Mesenchymal stem cell (in vitro differentiated cells and primary cell): ENCODE measurements at regions not wholly inside any gene's neighbourhood (a gene's known extent, or its start where the extent isn't known, plus 50 kb on each side); places are given as distances from the start of the nearest gene placed in this dataset.

Source experiments
- DNase-seq: peaks from one replicate; pipeline ENCODE4 v3.0.0-alpha.2; 2013
- H2AFZ ChIP-seq: one replicate; pipeline ENCODE4 v1.6.1; 2013; ENCODE audit warnings: low read depth, mild to moderate bottlenecking, control low read depth, inconsistent platforms, low read length, moderate library complexity
- H2AK5ac ChIP-seq: 2 replicates; pipeline ENCODE4 v1.6.1; 2013; ENCODE audit warnings: low read length, moderate library complexity, mild to moderate bottlenecking, inconsistent platforms; ENCODE audit not compliant: severe bottlenecking
- H2BK120ac ChIP-seq: one replicate; pipeline ENCODE4 v1.6.1; 2013; ENCODE audit warnings: low read depth, mild to moderate bottlenecking, inconsistent platforms, low read length, moderate library complexity
- H2BK12ac ChIP-seq, 2 experiments: one replicate each; pipeline ENCODE4 v1.6.1; 2013; ENCODE audit warnings: inconsistent platforms in 2 of 2, low read length in 2 of 2, mild to moderate bottlenecking in 2 of 2, moderate library complexity in 2 of 2, control low read depth in 1 of 2
- H2BK15ac ChIP-seq: one replicate; pipeline ENCODE4 v1.6.1; 2013; ENCODE audit warnings: mild to moderate bottlenecking, low read depth, inconsistent platforms; ENCODE audit not compliant: poor library complexity, severe bottlenecking
- H2BK5ac ChIP-seq: 2 replicates; pipeline ENCODE4 v1.6.1; 2013; ENCODE audit warnings: low read depth, mild to moderate bottlenecking, low read length, control low read depth, inconsistent platforms; ENCODE audit not compliant: poor library complexity, severe bottlenecking
- H3K14ac ChIP-seq, 2 experiments: one replicate each; pipeline ENCODE4 v1.6.1; 2013; ENCODE audit warnings: inconsistent platforms in 2 of 2, low read length in 2 of 2, control low read depth in 1 of 2, mild to moderate bottlenecking in 1 of 2, moderate library complexity in 1 of 2
- H3K18ac ChIP-seq, 2 experiments: one replicate each; pipeline ENCODE4 v1.6.1; 2013; ENCODE audit warnings: inconsistent platforms in 2 of 2, low read length in 2 of 2, control low read depth in 1 of 2, low read depth in 1 of 2, mild to moderate bottlenecking in 1 of 2
- H3K23ac ChIP-seq, 2 experiments: one replicate each; pipeline ENCODE4 v1.6.1; 2013; ENCODE audit warnings: inconsistent platforms in 2 of 2, low read length in 2 of 2, mild to moderate bottlenecking in 2 of 2, moderate library complexity in 2 of 2, control low read depth in 1 of 2
- H3K27ac ChIP-seq: 2 replicates; pipeline ENCODE4 v1.5.1; 2013; ENCODE audit warnings: mild to moderate bottlenecking, moderate library complexity, low read length, control low read depth, inconsistent platforms; ENCODE audit not compliant: poor library complexity, severe bottlenecking
- H3K27me3 ChIP-seq, 2 experiments: 2 replicates each; pipeline versions ENCODE4 v1.6.1 to v1.7.0; 2013; ENCODE audit warnings: low read length in 2 of 2, mild to moderate bottlenecking in 2 of 2, moderate library complexity in 2 of 2, control low read depth in 1 of 2, inconsistent platforms in 1 of 2; ENCODE audit not compliant: control insufficient read depth in 1 of 2, insufficient read depth in 1 of 2
- H3K36me3 ChIP-seq, 2 experiments: 2 replicates each; pipeline versions ENCODE4 v1.6.1 to v1.7.0; 2013; ENCODE audit warnings: low read length in 2 of 2, control low read depth in 1 of 2, inconsistent platforms in 1 of 2, low read depth in 1 of 2, mild to moderate bottlenecking in 1 of 2; ENCODE audit not compliant: insufficient read depth in 2 of 2, control insufficient read depth in 1 of 2
- H3K4ac ChIP-seq, 2 experiments: one replicate each; pipeline ENCODE4 v1.6.1; 2013; ENCODE audit warnings: inconsistent platforms in 2 of 2, low read length in 2 of 2, mild to moderate bottlenecking in 2 of 2, moderate library complexity in 2 of 2, control low read depth in 1 of 2, low read depth in 1 of 2
- H3K4me1 ChIP-seq: 2 replicates; pipeline ENCODE4 v1.6.1; 2013; ENCODE audit warnings: low read depth, low read length, control low read depth; ENCODE audit not compliant: control insufficient read depth, insufficient read depth
- H3K4me2 ChIP-seq: 2 replicates; pipeline ENCODE4 v1.6.1; 2013; ENCODE audit warnings: low read length, mild to moderate bottlenecking, inconsistent platforms; ENCODE audit not compliant: poor library complexity, severe bottlenecking
- H3K4me3 ChIP-seq, 2 experiments: 2 replicates each; pipeline versions ENCODE4 v1.5.1 to v1.7.0; 2013; ENCODE audit warnings: low read length in 2 of 2, mild to moderate bottlenecking in 2 of 2, control low read depth in 1 of 2, low read depth in 1 of 2; ENCODE audit not compliant: insufficient read depth in 1 of 2
- H3K79me1 ChIP-seq: replicated peaks from 2 replicates; pipeline ENCODE4 v1.6.1; 2013; ENCODE audit warnings: mild to moderate bottlenecking, control low read depth, low read length, inconsistent platforms; ENCODE audit not compliant: poor library complexity, severe bottlenecking
- H3K9ac ChIP-seq: 2 replicates; pipeline ENCODE4 v1.7.0; 2013; ENCODE audit warnings: mild to moderate bottlenecking, low read length, moderate library complexity
- H3K9me3 ChIP-seq: 2 replicates; pipeline ENCODE4 v1.7.0; 2013; ENCODE audit warnings: mild to moderate bottlenecking, low read length; ENCODE audit not compliant: control insufficient read depth
- H4K8ac ChIP-seq: one replicate; pipeline ENCODE4 v1.6.1; 2013; ENCODE audit warnings: inconsistent platforms, mild to moderate bottlenecking, low read length, moderate library complexity
- H4K91ac ChIP-seq: one replicate; pipeline ENCODE4 v1.6.1; 2013; ENCODE audit warnings: mild to moderate bottlenecking, low read length, inconsistent platforms
- WGBS: methylation state at CpG from one replicate; pipeline ENCODE4 v1.1.7; 2013; ENCODE audit warnings: mixed read lengths; 5-methylcytosine and 5-hydroxymethylcytosine counted together

- WGBS: 78% methylated on average over 7 of the region's 7 CpGs
These were observed 232.4 kb upstream of the GAS1 start for GRCh38 chr9:87179553-87180340.

DNA sequence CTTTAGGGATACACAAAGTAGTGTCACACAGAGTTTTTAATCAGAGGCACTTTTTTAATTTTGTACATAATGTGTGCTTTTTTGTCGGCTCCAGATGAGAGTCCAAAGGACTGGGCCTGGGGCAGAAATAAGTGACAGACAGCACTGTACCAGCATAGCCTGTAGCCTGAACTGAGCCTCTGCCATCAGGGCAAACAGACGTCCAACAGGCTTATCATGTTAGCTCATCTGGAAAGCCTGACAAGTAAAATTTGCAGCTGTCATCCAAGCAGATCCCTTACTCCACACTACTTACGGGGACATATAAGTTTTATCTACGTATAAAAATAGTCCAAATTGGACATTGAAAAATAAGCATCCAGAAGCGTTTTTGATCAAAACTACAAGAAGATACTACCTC, 233.1 kb upstream of the GAS1 start:
- no peak overlapping the region for H3K4me2 ChIP-seq
- no peak overlapping the region for H3K27ac ChIP-seq
- H4K91ac ChIP-seq: no peak overlapping the region
- no peak overlapping the region for H2BK120ac ChIP-seq
- no peak overlapping the region for H3K18ac ChIP-seq
- no peak overlapping the region for H2BK15ac ChIP-seq
- no peaks in the 10 kb centered on the region for H3K36me3 ChIP-seq
- no peak overlapping the region for H2AFZ ChIP-seq
- H3K14ac ChIP-seq: no peak overlapping the region
- no peak for DNase-seq
- no peak overlapping the region for H4K8ac ChIP-seq
- no peak overlapping the region for H3K23ac ChIP-seq
- 55% methylated on average over 4 of the region's 5 CpGs for WGBS
- H2AK5ac ChIP-seq: peak overlapping the region; percentile 23
- peaks cover 2% of the 10 kb centered on the region for H3K4me1 ChIP-seq
- no peak overlapping the region for H3K4ac ChIP-seq
- no peaks in the 10 kb centered on the region for H3K79me1 ChIP-seq
- peaks cover 4% of the 10 kb centered on the region for H3K9me3 ChIP-seq
- H2BK12ac ChIP-seq: no peak overlapping the region
- H3K9ac ChIP-seq: no peak overlapping the region
- H2BK5ac ChIP-seq: no peak overlapping the region
- H3K27me3 ChIP-seq: no peaks in the 10 kb centered on the region
- no peak overlapping the region for H3K4me3 ChIP-seq

More at GRCh38 chr9:87179553-87180340, 232.4 kb upstream of the GAS1 start:
- Histone ChIP-seq H3K14ac (no peak overlapping the region), H3K9ac (no peak overlapping the region), H3K4ac (no peak overlapping the region), H4K8ac (no peak overlapping the region), H4K91ac (no peak overlapping the region), H3K36me3 (no peaks in the 10 kb centered on the region), H3K27ac (no peak overlapping the region), H2AK5ac (peak overlapping the region; percentile 51), H2BK120ac (no peak overlapping the region), H3K4me2 (no peak overlapping the region), H2BK5ac (no peak overlapping the region), H3K4me1 (peaks cover 2% of the 10 kb centered on the region), H2BK15ac (no peak overlapping the region), H3K4me3 (no peak overlapping the region), H3K18ac (no peak overlapping the region), H3K79me1 (no peaks in the 10 kb centered on the region), H3K27me3 (no peaks in the 10 kb centered on the region), H3K23ac (no peak overlapping the region), H3K9me3 (peaks cover 4% of the 10 kb centered on the region), H2AFZ (no peak overlapping the region), H2BK12ac (no peak overlapping the region)
- peak; percentile 35 for DNase-seq

DNA sequence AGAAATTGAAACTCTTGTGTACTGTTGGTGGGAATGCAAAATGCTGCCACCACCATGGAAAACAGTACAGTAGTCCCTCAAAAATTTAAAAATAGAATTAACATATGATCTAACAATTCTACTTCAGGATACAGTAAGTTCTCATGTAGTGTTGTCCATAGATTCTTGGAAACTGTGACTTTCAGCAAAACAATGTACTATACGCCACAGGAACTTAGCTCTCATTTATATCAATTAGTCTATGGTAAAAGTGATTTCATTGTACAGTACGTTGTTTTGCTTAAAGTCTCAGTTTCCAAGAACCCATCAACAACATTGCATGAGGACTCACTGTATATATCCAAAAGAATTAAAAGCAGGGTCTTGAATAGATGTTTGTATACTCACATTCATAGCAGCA, 233.5 kb upstream of the GAS1 start:
- Histone ChIP-seq H3K79me1 (no peaks in the 10 kb centered on the region), H3K36me3 (no peaks in the 10 kb centered on the region), H3K27ac (no peak overlapping the region), H4K91ac (no peak overlapping the region), H3K9ac (no peak overlapping the region), H3K14ac (no peak overlapping the region), H2BK5ac (no peak overlapping the region), H3K18ac (no peak overlapping the region), H2BK120ac (no peak overlapping the region), H3K23ac (no peak overlapping the region), H3K4ac (no peak overlapping the region), H3K4me2 (no peak overlapping the region), H2BK12ac (no peak overlapping the region), H3K9me3 (peaks cover 4% of the 10 kb centered on the region), H2AK5ac (no peak overlapping the region), H3K4me1 (peaks cover 2% of the 10 kb centered on the region), H3K4me3 (no peak overlapping the region), H3K27me3 (no peaks in the 10 kb centered on the region), H4K8ac (no peak overlapping the region), H2BK15ac (no peak overlapping the region), H2AFZ (no peak overlapping the region)
- no CpG with 5 or more reads among the region's 2 CpGs for WGBS
- no peak for DNase-seq

DNA sequence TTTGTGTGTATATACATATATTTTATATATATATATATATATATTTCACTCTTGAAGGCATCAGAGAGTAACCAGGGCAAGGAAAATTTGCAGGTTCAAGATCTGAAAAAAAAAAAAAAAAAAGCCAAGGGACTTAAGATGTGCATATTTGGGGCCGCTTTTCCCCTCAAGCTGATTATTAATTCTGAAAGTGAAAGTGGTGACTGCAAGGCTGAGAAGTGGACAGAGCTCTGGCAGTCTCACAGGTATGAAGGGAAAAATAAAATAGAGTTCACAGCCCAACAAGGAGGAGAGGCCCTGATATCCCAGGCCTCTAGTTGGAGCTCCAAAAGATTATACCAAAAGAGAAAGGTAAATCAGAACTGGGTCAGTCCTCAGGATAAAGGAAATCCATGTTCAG, 234.4 kb upstream of the GAS1 start:
- H2BK5ac ChIP-seq: no peak overlapping the region
- H3K36me3 ChIP-seq: no peaks in the 10 kb centered on the region
- WGBS: 91% methylated on average over 1 of the region's 1 CpG
- no peak overlapping the region for H3K4me2 ChIP-seq
- no peak overlapping the region for H2BK15ac ChIP-seq
- peaks cover 4% of the 10 kb centered on the region for H3K4me1 ChIP-seq
- no peak overlapping the region for H3K18ac ChIP-seq
- no peak overlapping the region for H4K8ac ChIP-seq
- H2BK12ac ChIP-seq: no peak overlapping the region
- H3K79me1 ChIP-seq: no peaks in the 10 kb centered on the region
- no peak overlapping the region for H2AK5ac ChIP-seq
- H3K14ac ChIP-seq: no peak overlapping the region
- no peak overlapping the region for H4K91ac ChIP-seq
- no peak overlapping the region for H3K9ac ChIP-seq
- no peak for DNase-seq
- H3K4me3 ChIP-seq: no peak overlapping the region
- peak overlapping the region; percentile 42 for H3K27ac ChIP-seq
- no peak overlapping the region for H3K23ac ChIP-seq
- no peak overlapping the region for H2AFZ ChIP-seq
- peaks cover 4% of the 10 kb centered on the region for H3K9me3 ChIP-seq
- H2BK120ac ChIP-seq: no peak overlapping the region
- H3K27me3 ChIP-seq: no peaks in the 10 kb centered on the region
- H3K4ac ChIP-seq: no peak overlapping the region
